ENCODE measurements at regions not wholly inside any gene's neighbourhood (a gene's known extent, or its start where the extent isn't known, plus 50 kb on each side); places are given as distances from the start of the nearest gene placed in this dataset.

DNA sequence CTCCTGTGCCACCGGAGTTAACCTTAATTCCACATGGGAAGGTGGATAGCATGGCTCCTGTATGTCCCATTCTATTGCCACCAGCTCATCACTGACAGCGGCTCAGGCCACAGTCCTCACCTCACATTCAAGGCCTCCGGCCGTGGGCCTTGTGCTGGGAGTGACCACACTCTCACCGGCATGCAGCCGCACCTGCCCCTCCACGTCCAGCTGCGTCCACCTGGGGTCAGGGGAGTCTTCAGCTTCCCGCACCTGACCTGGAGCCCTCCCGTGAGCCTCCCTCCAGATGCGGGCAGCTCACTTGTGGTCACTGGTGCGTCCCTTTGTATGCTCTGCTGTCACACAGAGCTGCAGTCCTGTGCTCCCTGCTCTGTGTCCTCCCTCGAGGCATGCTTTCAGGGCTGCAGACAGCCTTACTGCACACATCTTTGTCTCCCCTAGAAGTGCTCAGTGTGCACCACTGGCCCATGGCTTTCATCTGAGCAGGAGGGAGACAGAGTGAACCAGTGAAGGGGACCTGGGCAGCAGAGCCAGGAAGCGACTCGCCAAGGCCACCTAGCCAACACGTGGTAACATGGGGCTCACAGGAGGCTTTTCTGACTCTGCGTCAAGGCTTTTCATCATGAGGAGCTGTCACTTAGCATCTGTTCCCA is 210.1 kb downstream of the ERCC6L2 start:
- 88 to 94% (median 91%) methylated on average over 13 to 17 of the region's 17 CpGs for WGBS, 5 donors
- no peaks in the 10 kb centered on the region for H3K9me3 ChIP-seq
- no peaks in the 10 kb centered on the region for H3K36me3 ChIP-seq
- H3K27me3 ChIP-seq: peaks cover 0 to 8% (median 0%) of the 10 kb centered on the region in 3 donors
- intact Hi-C loops (cut with DNase I; ENCODE audit: low total_unique reads): no loop called here
- H3K4me3 ChIP-seq: no peak overlapping the region
- peaks cover 0 to 6% (median under 1%) of the 10 kb centered on the region in 4 donors for H3K4me1 ChIP-seq
- no peak for TF ChIP-seq POLR2A (IDR thresholded peaks at IDR 0.05)
- TF ChIP-seq EP300 (IDR thresholded peaks at IDR 0.05): no peak
- TF ChIP-seq, protein P1, sequence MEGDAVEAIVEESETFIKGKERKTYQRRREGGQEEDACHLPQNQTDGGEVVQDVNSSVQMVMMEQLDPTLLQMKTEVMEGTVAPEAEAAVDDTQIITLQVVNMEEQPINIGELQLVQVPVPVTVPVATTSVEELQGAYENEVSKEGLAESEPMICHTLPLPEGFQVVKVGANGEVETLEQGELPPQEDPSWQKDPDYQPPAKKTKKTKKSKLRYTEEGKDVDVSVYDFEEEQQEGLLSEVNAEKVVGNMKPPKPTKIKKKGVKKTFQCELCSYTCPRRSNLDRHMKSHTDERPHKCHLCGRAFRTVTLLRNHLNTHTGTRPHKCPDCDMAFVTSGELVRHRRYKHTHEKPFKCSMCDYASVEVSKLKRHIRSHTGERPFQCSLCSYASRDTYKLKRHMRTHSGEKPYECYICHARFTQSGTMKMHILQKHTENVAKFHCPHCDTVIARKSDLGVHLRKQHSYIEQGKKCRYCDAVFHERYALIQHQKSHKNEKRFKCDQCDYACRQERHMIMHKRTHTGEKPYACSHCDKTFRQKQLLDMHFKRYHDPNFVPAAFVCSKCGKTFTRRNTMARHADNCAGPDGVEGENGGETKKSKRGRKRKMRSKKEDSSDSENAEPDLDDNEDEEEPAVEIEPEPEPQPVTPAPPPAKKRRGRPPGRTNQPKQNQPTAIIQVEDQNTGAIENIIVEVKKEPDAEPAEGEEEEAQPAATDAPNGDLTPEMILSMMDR (IDR thresholded peaks at IDR 0.05): no peak
- TF ChIP-seq POLR2AphosphoS5 (IDR thresholded peaks at IDR 0.05): no peak
- H3K27ac ChIP-seq: no peak overlapping the region
- no peak for DNase-seq

DNA sequence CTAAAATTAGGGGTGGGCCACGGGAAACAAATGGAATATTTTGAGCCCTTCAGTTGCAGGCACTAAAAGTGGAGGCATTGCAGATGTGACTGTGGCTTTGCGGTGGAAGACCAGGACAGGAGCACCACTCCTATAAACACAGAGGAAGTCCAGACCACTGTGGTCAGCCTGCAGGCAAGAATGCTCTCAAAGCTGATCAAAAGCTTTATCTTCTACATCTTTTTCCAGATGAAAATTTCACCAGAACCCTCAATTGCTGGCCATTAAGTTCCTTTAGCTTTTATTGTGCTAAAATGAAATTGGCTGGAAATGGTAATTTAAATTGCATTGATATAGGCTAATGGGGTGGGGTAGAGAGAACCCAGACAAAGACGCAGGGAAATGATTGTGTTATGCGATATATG is 208.8 kb downstream of the ERCC6L2 start:
- 82 to 89% (median 84%) methylated on average over 4 of the region's 4 CpGs for WGBS, 5 donors
- Histone ChIP-seq H3K9me3 (no peaks in the 10 kb centered on the region), H3K4me3 (no peak overlapping the region), H3K27me3 (peaks cover 0 to 8% (median 0%) of the 10 kb centered on the region in 3 donors), H3K27ac (no peak overlapping the region), H3K4me1 (peaks cover 0 to 19% (median 5%) of the 10 kb centered on the region in 4 donors), H3K36me3 (no peaks in the 10 kb centered on the region)
- intact Hi-C loops (cut with DNase I; ENCODE audit: low total_unique reads): no loop called here
- TF ChIP-seq, protein P1 (IDR thresholded peaks at IDR 0.05): no peak
- DNase-seq: no peak

DNA sequence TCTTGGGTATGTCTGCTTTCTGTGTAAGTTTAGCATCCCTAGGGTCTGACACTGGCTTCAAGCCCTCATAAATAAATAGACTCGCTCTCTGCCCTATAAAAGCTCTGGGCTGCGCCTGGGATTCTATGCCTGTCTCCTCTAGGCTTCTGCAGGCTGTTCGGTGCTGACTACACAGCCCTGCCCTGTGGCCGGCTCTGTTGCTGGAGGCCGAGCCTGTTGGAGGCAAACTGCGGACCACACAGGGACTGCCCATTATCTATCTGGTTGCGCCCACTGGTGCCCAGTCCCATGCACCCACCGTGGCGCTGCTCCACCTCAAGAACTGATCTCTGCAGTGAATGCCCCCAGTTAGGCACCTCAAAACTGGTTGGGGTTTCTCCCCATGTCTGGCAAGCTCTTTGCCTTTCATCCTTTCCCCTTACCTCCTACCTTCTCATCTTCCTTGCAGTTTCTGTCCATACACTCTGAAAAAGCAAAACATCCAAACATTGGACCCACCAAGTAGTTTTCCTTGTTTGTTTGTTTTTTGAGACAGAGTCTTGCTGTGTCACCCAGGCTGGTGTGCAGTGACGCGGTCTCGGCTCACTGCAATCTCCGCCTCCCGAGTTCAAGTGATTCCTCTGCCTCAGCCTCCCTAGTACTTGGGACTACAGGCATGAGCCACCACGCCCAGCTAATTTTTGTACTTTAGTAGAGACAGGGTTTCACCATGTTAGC is 207.2 kb downstream of the ERCC6L2 start:
- Histone ChIP-seq H3K4me3 (no peak overlapping the region), H3K9me3 (no peaks in the 10 kb centered on the region), H3K36me3 (no peaks in the 10 kb centered on the region), H3K4me1 (peaks cover 0 to 32% (median 10%) of the 10 kb centered on the region in 4 donors), H3K27me3 (peaks cover 0 to 8% (median 0%) of the 10 kb centered on the region in 3 donors), H3K27ac (no peak overlapping the region)
- 85 to 94% (median 94%) methylated on average over 15 of the region's 15 CpGs for WGBS, 5 donors
- intact Hi-C loops (cut with DNase I; ENCODE audit: low total_unique reads): no loop called here
- TF ChIP-seq POLR2AphosphoS5 (IDR thresholded peaks at IDR 0.05) (no peak), EP300 (IDR thresholded peaks at IDR 0.05) (no peak), POLR2A (IDR thresholded peaks at IDR 0.05) (no peak)
- TF ChIP-seq, protein P1 (IDR thresholded peaks at IDR 0.05): no peak
- DNase-seq: peak in 1 of 2 donors; percentile 1

DNA sequence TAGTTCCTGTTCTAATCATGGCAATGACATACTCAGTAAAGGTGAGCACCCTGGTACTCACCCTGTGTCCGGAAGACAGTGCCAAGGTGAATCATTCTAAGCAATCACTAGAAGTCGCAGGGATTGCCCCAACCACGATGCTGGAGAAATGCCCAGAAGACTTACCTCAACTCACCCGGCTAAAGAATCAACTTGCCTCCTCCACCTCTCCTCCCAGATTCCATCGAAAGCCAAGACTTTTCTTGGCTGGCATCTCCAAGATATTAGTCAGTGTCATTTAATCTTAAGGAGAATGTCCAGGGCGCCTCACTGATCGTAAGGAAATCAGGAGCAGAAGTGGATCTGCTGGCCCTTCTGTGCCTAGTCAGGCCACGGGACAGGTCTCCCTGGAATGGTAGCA is 204.9 kb downstream of the ERCC6L2 start:
- intact Hi-C loops (cut with DNase I; ENCODE audit: low total_unique reads): no loop called here
- DNase-seq: peak; percentile 36 to 47
- Histone ChIP-seq H3K27ac (peak overlapping the region; percentile 34 to 68 (median 43)), H3K4me3 (no peak overlapping the region), H3K4me1 (peaks cover 5 to 37% (median 13%) of the 10 kb centered on the region in 4 donors), H3K27me3 (no peaks in the 10 kb centered on the region), H3K9me3 (no peaks in the 10 kb centered on the region), H3K36me3 (no peaks in the 10 kb centered on the region)
- 42 to 63% (median 56%) methylated on average over 8 of the region's 8 CpGs for WGBS, 5 donors
- no peak for TF ChIP-seq POLR2A (IDR thresholded peaks at IDR 0.05)
- TF ChIP-seq POLR2AphosphoS5 (IDR thresholded peaks at IDR 0.05): peak in 1 of 3 donors; percentile 47
- TF ChIP-seq EP300 (IDR thresholded peaks at IDR 0.05): peak; percentile 4
- TF ChIP-seq, protein P1 (IDR thresholded peaks at IDR 0.05): no peak

All from stomach (tissue), 8 donors.